CD4-positive, alpha-beta T cell treated with Interferon gamma for 1 hour (primary cell): ENCODE measurements at regions not wholly inside any gene's neighbourhood (a gene's known extent, or its start where the extent isn't known, plus 50 kb on each side); places are given as distances from the start of the nearest gene placed in this dataset.

Experiments
- DNase-seq: peaks from one replicate; pipeline ENCODE4 v3.0.0-alpha.2; 2020

GRCh38 chr10:21257191-21257590, 268.3 kb downstream of the SKIDA1 start:
- DNase-seq = no peak

GRCh38 chr10:21249435-21249834, 276.0 kb downstream of the SKIDA1 start:
- DNase-seq = no peak

GRCh38 chr10:21247592-21247991, 277.9 kb downstream of the SKIDA1 start:
- DNase-seq = no peak

DNA sequence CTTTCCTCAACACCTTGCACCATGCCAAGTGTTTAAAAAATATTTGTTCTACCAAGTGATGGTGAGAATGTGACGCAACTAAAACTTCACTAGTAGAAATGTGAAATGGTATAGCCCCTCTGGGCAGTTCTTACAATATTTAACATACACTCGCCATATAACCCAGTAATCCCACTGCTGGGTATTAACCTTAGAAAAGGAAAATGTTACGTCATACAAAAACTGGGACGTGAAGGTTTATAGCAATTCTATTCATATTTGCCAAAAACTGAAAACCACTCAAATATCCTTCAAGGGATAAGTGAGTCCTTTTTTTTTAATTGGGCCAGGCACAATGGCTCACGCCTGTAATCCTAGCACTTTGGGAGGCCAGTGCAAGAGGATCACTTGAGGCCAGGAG, 279.3 kb downstream of the SKIDA1 start:
- DNase-seq = no peak

GRCh38 chr10:21243748-21244257, 281.7 kb downstream of the SKIDA1 start:
- DNase-seq = no peak

GRCh38 chr10:21242915-21243314, 282.6 kb downstream of the SKIDA1 start:
- no peak for DNase-seq

GRCh38 chr10:21238717-21239116, 286.8 kb downstream of the SKIDA1 start:
- no peak for DNase-seq

GRCh38 chr10:21238044-21238443, 287.4 kb downstream of the SKIDA1 start:
- no peak for DNase-seq

DNA sequence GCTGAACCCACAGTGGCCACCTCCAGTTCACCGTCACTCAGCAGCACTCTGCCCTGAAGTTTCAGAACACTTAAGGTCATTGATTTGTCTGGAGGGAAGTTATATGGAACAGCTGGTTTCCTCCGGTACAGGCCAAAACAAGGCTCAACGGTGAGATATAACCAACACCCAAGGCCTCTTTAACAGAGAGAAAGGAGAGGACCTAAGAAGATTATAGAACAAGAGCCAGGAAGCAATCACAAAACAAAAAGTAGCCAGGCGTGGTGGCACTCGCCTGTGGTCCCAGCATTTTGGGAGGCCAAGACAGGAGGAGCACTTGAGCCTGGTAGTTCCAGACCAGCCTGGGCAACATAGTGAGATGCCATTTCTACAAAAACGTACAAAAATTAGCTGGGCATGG, 290.7 kb downstream of the SKIDA1 start:
- no peak for DNase-seq

DNA sequence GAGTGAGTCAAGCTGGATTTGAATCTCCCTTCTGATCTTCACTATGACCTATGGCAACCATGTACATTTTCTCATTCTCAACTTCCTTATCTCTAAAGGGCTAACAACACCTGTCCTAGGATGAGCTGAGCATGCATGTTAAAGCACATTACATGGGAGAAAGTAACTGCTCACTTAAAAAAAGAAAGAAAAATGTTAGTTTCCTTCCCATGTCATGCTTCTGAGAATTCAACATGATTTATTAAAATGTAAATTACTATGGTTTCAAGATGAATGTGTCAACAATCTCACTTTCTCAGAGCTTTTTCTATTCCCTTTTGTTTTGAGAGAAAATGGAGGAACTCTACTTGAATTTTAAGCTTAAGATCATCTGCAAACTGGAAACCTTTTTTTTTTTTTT, 295.3 kb downstream of the SKIDA1 start:
- DNase-seq = no peak

DNA sequence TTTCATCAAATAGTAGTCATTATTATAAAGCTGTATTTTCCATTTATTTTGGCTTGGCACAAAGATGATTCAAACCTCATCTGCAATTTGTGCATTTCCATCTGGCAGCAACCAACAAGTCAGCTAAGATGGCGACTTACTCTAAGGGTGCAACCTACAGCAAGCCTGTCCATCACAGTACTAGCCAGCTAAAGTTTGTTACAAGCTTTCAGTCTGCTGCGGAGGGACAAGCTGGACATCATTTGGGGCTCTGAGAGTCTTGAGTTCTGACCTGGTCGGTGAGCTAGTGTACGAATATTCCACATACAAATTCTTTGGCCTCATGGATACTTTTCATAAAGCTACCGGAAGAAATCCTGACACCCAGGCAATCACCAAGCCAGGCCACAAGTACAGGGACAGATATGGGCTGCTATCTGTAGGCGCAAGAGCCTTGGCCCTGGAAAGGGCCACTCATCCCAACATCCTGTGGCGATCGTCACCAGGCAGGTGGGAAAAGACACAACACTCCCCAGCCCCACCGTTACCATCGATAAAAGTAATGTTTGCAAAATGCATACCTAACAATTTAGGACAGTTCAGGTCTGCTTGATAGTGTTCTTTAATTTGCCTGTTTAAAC, 307.6 kb downstream of the SKIDA1 start:
- no peak for DNase-seq

DNA sequence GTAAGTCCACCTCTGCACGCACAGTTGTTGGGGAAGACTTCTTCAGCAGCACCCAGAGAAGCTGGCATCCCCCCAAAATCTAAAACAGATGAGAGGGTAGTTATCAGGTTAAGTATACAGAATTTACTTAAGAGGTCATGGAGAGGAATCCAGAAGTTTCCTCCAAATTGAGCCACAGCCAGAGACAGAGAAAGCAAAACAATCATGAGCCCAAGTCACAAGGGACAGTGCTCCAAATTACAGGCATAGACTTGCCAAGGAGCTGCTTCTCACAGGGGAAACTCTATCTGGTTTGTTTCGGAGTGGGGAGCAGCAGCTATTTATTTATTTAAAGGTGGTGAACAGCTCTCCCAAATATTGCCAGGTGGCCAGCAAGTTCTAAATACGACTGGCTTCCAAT, 308.4 kb downstream of the SKIDA1 start:
- DNase-seq = no peak

DNA sequence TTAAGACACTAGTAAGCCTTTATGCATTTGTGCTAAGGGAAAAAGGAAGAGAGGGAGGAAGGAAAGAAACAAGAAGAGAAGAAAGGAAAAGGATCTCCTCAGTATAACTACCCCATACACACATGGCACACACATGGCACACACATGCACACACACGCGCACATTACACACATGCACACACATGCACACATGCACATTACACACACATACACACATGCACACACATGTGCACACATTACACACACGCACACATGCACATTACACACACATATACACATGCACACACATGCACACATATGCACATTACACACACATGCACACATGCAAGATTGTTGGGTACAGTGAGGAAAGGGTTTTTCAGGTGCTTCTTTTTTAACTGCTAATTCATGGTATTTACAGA, 311.2 kb downstream of the SKIDA1 start:
- DNase-seq = no peak

DNA sequence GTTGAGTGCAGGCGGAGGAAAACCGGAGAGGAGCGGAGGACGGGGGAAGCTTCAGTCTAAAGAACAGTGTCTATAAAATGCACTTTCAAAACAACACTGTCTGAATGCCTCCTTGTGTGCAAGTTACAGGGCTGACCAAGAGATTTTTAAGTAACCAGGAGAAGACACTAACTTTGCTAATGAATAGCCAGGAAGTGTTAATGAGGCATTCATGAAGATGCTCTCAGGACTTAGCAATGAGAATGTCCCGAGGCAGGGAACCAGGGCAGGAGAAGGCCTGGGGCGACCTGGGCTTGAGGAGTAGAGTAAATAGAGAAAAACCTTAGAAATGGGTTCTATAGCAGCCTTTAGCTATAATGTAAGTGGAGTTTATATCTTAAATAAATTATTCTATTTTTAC, 312.1 kb downstream of the SKIDA1 start:
- no peak for DNase-seq

DNA sequence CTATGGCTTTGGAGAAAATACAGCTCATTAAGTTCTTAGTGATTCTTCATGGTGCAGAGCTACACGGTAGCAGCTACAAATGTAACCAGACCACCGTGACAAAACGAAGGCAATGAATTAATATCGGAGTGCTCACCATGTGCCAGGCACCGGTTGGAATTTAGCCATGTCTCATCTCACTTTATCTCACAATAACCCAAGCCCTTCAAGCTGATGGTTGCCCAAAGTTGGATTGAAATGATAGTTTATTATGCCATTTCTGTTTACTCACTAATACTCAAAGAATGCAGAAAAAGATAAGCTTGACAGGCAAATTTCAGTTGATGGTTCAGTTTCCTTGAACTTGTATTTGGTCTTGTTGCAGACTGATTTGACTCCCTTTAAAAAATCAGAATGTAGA, 312.6 kb downstream of the SKIDA1 start:
- no peak for DNase-seq

DNA sequence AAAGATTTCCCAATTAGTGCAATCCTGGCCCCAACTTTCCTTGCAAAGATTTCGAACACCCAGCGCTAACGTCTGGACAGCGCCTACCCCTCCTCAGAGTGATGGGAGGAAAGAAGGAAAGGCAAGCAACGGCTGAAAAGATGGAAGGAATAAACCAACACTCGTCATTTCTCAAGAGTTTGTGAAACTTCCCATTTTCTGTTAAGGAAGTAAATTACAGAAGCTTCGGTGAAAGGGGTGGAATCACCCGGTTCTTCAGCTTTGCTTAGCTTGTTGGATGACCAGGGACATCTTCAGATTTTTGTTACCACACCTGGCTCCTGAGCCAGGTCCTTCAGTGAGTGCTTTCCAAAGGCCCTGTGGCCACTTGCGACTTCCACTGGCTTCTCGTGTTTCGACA, 313.1 kb downstream of the SKIDA1 start:
- DNase-seq = no peak

GRCh38 chr10:21209495-21209894, 312.4 kb upstream of the NEBL start:
- DNase-seq = no peak

DNA sequence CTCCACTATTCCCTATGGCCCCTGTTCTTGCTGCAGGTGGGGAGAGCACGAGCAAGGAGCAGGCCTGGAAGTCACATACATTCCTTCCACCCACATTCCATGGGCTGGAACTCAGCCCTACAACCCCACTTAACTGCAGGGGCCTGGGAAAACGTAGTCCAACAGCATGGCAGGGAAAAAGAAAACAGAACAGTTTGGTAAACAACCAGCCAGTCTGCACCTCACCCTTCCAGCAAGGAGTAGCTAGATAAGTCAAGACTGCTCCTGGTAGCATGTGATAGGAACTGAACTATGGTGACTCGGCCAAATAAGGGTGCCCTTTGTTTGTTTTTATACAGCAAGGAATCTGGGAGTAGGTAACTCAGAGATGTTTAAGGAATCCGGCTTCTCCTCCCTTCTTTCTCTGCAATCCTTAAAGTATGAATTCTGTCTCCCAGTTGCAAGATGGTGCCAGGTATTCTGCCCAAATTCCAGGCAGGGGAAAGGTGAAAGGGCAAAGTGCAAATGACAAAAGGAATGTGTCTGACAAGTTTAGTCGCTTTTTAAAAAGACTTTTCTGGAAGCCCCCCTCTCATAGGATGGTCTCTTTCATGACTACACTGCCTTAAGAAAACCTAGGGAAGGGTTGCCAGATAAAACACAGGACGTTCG, 311.7 kb upstream of the NEBL start:
- DNase-seq = no peak

DNA sequence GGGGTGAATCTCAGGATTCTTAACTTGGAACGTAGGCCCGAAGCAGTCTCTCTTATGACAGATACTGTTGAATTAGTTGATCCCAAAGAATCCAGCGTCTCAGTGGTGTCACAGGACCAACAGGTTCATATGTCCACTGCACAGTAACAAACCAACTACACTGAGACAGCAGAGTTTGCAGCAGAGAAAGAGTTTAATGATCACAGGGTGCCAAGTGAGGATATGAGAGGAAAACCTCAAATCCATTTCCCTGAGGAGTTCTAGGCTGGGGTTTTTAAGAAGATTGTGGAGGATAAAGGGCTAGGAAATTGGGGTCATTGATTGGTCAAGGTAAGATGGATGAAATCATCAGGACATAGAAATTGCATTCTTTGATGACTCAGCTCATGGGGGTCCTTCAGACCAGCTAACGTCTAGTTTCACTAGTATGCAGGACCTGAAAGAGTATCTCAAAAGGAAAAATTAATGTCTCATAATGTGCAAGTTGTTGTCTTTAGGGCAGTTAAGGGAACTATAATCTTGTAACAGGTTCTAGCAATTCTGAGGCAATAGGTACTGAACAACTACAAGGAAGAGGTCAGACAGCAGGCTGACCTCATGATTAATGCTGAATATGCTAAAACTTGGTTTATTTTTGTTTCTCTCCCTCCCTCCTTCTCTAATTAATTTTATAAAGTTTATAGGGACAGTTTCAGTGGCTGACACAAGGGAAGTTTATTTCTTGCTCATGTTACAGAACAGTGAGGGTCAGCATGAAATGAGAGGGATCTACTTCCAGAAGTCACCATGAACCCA, 310.9 kb upstream of the NEBL start:
- DNase-seq = no peak

GRCh38 chr10:21205328-21205727, 308.2 kb upstream of the NEBL start:
- DNase-seq = no peak

DNA sequence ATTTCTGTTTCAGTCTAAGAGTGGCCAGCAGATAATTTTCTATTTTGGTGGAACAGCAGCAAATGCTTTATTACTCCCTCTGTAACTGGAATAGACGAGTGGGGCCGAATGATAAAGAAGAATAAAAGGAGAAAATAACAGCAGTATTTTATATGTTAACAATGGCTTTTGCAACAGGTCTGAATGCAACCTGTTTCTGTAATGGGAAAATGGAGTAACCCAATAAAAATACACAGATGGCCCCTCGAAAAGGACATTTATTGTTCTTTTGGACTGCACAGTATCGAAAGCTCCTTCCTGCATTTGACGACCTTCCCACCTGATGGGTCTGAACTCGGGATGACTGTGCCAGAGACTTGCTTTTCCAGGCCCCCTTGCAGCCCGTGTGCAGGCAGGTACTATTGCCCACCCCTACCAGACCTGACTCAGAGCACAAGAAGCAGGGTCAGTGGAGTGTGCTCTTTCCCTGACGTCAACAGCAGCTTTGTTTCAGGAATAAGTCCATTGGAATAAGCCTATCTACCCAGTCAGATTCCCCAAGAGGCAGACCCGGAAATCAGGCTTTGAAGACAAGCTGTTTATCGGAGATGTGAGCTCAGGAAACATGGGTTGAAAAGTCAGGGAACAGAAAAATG, 306.5 kb upstream of the NEBL start:
- no peak for DNase-seq

DNA sequence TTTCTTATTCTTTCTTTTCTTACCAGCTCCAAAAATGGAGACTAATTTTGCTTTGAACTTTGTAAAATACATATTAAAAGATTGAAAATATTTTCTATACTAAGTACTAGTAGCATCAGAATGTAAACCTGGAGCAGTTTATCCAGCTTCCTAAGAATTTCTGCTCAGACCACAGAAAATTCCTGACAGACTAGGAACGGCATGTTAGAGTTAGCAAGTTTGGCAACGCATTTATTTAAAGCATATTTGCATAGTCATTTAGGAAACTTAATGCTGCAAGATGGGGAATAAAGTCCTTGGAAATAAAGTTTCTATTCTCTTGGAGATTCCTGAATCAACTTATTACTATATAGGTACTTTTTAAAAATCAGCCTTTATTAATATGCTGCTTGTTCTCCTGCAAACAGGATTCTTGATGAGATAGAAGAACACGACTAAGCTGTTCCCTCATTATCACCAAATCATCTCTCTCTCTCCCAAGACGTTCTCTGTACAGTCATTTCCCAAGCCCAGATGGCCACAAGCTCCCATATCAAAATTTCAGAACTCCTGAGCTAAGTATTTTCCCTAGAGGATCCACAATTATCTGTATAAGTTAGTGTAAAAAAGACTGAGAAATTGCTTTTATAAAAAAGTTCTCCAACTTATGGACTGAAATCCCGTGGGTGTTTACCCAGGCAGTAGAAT, 305.8 kb upstream of the NEBL start:
- no peak for DNase-seq

DNA sequence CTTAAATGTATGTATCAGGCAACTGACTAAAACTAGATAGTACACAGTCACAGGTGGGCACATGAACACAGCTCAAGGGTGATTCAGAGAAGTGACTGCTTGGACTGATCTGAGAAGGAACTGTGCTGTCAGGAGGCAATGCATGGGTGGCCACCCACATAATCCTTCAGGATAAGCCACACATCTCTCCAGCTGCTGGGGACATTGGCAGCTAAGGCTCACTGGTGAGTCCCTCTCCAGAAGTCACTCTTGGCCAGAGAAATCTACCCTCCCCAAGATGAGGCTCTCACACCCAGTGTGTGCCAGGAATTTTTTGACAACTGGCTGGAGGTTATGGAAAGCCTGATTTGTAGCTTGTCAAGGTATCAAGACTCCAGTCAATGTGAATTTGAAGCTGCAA, 302.4 kb upstream of the NEBL start:
- DNase-seq = no peak
